ENCODE measurements at regions not wholly inside any gene's neighbourhood (a gene's known extent, or its start where the extent isn't known, plus 50 kb on each side); places are given as distances from the start of the nearest gene placed in this dataset.
"Not testable (repeated sequence)": the region's sequence is repeated elsewhere in the genome, so short reads cannot be mapped to it uniquely, and the experiment has no call there.

- peak; percentile 16 for DNase-seq (ENCODE audit: low spot score)
Observed at GRCh38 chr6:137309078-137309762, 90.0 kb upstream of the IFNGR1 start.

GRCh38 chr6:137307163-137307854, 88.1 kb upstream of the IFNGR1 start:
- DNase-seq (ENCODE audit: low spot score): no peak

DNA sequence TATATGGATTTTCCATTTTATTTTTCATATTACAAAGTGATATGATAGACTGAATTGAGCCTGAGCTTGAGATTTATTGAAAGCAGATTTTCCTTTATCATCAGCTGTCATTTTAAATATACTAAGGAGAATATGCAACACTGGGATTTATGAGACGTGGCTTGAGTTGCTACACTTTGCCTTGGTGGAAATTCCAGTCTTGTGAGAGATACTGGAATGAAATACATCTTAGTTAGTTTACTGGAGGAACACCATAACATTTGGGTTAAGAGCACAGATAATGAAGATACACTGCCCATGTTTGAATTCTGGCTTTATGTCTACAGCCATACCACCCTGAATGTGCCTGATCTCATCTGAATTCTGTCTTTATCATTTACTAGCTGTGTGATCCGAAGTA, 86.5 kb upstream of the IFNGR1 start:
- DNase-seq (ENCODE audit: low spot score): no peak

GRCh38 chr6:137304020-137304780, 85.0 kb upstream of the IFNGR1 start:
- no peak for DNase-seq (ENCODE audit: low spot score)

GRCh38 chr6:137303441-137303840, 84.3 kb upstream of the IFNGR1 start:
- no peak for DNase-seq (ENCODE audit: low spot score)

DNA sequence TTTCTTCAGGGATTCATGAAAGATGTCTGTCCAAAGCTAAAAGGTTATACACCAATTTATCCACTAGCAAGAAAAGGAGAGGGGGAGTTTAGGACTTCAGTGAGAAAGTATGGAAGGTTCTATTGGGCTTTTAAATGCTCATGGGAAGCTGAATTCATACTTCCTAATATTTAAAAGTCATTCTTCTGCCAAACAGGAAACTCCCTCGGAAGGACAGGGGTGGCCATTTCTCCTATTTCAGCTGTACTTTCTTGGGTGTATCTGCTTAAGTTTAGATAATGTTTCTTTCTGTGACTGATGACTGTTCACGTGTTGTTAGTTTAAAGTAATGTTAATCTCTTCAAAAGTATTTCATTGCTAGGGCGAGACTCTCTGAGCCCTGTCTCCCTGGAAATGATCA, 80.5 kb upstream of the IFNGR1 start:
- no peak for DNase-seq (ENCODE audit: low spot score)

DNA sequence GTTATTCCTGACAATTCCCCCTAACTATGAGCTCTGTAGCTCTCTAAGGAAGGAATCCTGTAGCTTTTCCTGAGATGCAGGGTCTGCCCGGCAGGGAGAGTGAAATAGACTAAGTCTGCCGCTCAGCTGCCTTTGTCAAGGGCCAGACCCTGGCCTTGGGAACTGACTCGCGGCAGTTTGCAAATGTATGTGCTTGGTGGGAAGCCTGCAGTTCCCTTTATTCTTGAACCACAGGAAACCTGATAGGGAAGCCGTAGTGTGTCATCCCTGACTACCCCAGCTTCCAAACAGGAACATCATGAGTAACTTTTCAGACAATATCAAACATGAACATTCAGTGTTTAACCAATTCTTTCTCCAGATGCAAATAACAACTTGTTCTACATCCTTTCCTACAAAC, 78.7 kb upstream of the IFNGR1 start:
- no peak for DNase-seq (ENCODE audit: low spot score)

DNA sequence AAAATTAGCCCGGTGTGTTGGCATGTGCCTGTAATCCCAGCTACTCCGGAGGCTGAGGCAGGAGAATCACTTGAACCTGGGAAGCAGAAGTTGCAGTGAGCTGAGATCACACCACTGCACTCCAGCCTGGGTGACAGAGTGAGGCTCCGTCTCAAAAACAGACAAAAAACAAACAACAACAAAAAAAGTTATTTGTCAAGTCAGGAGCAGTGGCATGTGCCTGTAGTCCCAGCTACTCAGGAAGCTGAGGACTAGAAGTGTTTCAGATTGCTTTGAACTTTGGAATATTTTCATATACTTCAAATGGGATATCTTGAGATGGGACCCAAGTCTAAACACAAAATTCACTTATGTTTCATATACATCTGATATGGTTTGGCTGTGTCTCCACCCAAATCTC, 73.1 kb upstream of the IFNGR1 start:
- not testable (repeated sequence) for DNase-seq (ENCODE audit: low spot score)

GRCh38 chr6:137291441-137291840, 72.3 kb upstream of the IFNGR1 start:
- DNase-seq (ENCODE audit: low spot score): no peak

GRCh38 chr6:137290601-137291261, 71.5 kb upstream of the IFNGR1 start:
- no peak for DNase-seq (ENCODE audit: low spot score)

DNA sequence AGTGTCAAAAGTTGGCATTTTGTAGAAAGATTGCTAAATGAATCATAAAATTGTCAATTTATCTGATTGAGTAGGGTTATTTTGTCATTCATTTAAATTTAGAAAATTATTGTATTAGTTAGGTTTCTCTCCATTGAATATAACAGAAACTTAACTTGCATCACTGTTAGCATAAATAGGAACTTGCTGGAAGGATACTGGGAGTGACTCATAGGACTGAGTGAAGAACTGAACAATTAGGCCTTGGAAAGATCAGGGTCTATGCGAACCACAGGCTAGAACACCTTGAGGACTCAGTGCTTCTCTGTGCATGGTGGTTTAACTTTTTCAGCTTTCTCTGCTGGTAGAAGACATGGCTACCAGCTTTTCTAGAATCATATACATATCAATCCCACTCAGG, 67.7 kb upstream of the IFNGR1 start:
- DNase-seq (ENCODE audit: low spot score): no peak

- no peak for DNase-seq (ENCODE audit: low spot score)
Observed at GRCh38 chr6:137286368-137286767, 67.2 kb upstream of the IFNGR1 start.

DNA sequence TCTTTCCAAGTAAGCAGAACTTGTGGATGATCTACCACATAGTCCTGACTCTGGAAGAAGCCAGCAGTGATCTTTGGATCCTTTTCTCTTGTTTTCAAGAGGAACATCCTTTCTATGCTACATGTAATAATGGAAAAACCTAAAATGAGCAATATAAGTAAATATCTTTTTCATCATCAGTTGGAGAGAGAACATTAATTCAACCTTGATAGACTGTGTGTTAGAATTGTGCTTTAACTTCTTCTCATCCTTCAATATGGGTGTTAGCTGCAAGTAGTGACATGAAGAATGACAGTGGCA, 65.6 kb upstream of the IFNGR1 start:
- DNase-seq (ENCODE audit: low spot score): no peak

- no peak for DNase-seq (ENCODE audit: low spot score)
Observed at GRCh38 chr6:137283940-137284810, 65.0 kb upstream of the IFNGR1 start.

GRCh38 chr6:137283080-137283479, 63.9 kb upstream of the IFNGR1 start:
- no peak for DNase-seq (ENCODE audit: low spot score)

DNA sequence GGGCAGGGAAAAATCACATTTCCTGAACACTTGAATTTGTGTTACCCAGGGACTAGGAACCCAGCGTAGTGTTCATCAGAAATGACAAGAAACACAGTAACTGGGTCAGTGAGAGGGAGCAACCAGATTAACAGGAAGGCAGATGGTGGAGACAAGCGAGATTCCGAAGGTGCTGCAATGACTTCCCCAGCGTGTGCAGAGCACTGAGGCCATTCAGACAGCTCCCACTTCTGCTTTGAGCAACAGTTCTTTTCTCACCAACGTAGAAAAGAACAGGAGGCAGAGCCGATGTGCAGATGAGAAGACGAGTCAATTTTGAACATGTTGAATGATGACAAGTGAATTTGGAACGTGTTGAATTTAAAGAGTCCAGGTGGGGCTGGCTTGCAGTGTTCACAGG, 63.1 kb upstream of the IFNGR1 start:
- no peak for DNase-seq (ENCODE audit: low spot score)

DNA sequence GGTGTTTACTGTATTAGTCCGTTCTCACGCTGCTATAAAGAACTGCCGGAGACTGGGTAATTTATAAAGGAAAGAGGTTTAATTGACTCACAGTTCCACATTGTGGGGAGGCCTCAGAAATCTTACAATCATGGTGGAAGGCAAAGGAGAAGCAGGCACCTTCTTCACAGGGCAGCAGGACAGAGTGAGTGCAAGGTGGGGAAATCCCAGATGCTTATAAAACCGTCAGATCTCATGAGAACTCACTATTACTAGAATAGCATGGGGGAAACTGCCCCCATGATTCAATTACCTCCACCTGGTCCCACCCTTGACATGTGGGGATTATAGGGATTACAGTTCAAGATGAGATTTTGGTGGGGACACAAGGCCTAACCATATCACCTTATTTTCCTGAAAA, 60.1 kb upstream of the IFNGR1 start:
- not testable (repeated sequence) for DNase-seq (ENCODE audit: low spot score)

- no peak for DNase-seq (ENCODE audit: low spot score)
Observed at GRCh38 chr6:137277971-137278637, 58.9 kb upstream of the IFNGR1 start.

- no peak for DNase-seq (ENCODE audit: low spot score)
Observed at GRCh38 chr6:137272403-137272802, 53.2 kb upstream of the IFNGR1 start.

DNA sequence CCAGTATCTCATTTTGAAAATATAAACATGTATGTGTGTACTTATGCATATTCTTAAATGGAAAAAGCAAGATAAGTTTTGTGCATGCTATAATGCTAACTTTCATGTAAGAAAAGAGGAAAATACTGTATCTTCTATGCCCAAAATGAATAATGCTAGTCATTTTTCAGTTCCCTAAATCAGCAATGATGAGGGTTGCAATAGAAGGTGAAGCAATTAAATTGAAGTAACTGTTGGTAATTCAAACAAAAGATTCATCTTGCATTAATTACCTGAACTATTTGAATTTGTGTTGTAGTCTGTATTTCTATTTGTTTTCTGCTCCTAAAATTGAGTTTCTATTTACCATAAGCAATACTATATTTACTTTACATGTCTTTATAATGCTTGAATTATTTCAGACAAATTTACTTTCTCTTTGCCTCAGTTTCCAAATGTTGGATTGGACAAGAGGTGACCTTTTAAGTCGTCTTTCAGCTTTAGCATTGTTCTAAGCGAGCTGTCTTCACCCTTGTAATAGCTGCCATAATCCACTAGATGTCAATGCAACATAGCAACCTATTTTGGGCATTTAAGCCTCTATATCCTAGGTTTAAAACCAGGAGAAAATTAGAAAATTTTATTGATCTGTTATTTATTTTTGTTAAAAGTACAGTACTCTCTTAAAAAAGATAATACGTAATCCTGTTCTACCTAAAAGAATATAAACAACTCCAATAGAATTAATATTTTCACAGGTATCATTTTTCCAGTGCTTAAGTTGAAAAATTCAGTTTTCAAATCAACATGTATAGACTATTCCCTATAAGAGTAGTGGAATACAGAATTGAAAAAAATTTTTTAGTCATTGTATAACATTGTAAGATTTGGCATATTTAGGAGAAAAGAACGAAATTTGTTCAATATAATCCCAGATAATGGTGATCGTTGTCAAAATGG, 52.3 kb upstream of the IFNGR1 start:
- DNase-seq (ENCODE audit: low spot score): peak; percentile 52
